Neural progenitor cell (in vitro differentiated cells): ENCODE measurements at regions not wholly inside any gene's neighbourhood (a gene's known extent, or its start where the extent isn't known, plus 50 kb on each side); places are given as distances from the start of the nearest gene placed in this dataset.

ENCODE experiments used
- DNase-seq: peaks from one replicate; pipeline ENCODE4 v3.0.0-alpha.2; 2016; ENCODE audit warnings: low spot score
- H2AFZ ChIP-seq: fragments of 200-600 bp; sonication (generic); replicated peaks from 2 replicates; pipeline ENCODE4 v1.6.1; 2016; ENCODE audit warnings: antibody characterized with exemption
- H3F3A ChIP-seq: fragments of 200-600 bp; sonication (generic); 2 replicates; pipeline ENCODE4 v1.6.1; 2016; ENCODE audit warnings: antibody characterized with exemption, low read depth
- H3K27ac ChIP-seq: fragments of 200-600 bp; sonication (generic); 2 replicates; pipeline ENCODE4 v1.5.1; 2016; ENCODE audit warnings: mild to moderate bottlenecking
- H3K27me3 ChIP-seq: fragments of 200-600 bp; sonication (generic); 2 replicates; pipeline ENCODE4 v1.6.1; 2016; ENCODE audit warnings: mild to moderate bottlenecking, moderate library complexity
- H3K36me3 ChIP-seq: fragments of 200-600 bp; sonication (generic); 2 replicates; pipeline ENCODE4 v1.5.1; 2016
- H3K4me1 ChIP-seq: fragments of 200-600 bp; sonication (generic); 2 replicates; pipeline ENCODE4 v1.6.1; 2016; ENCODE audit warnings: mixed run types
- H3K4me2 ChIP-seq: fragments of 200-600 bp; sonication (generic); 2 replicates; pipeline ENCODE4 v1.6.1; 2016
- H3K4me3 ChIP-seq: fragments of 200-600 bp; sonication (generic); 2 replicates; pipeline ENCODE4 v1.5.1; 2016
- H3K79me2 ChIP-seq: fragments of 200-600 bp; sonication (generic); 2 replicates; pipeline ENCODE4 v1.6.1; 2016; ENCODE audit warnings: low read depth
- H3K9ac ChIP-seq: fragments of 200-600 bp; sonication (generic); 2 replicates; pipeline ENCODE4 v1.6.1; 2016
- H3K9me3 ChIP-seq: fragments of 200-600 bp; sonication (generic); 2 replicates; pipeline ENCODE4 v1.5.1; 2016; ENCODE audit warnings: low read depth
- H4K20me1 ChIP-seq: fragments of 200-600 bp; sonication (generic); 2 replicates; pipeline ENCODE4 v1.6.1; 2016; ENCODE audit warnings: low read depth
- H3K27ac Mint-ChIP-seq: 3 replicates; pipeline ENCODE4 v1.8.0; 2021; ENCODE audit warnings: mixed read lengths
- H3K27me3 Mint-ChIP-seq: 2 replicates; pipeline ENCODE4 v1.8.0; 2022; ENCODE audit warnings: low read depth, mild to moderate bottlenecking, inconsistent platforms, moderate library complexity, mixed read lengths; ENCODE audit not compliant: insufficient read depth
- H3K36me3 Mint-ChIP-seq: 3 replicates; pipeline ENCODE4 v1.8.0; 2021; ENCODE audit warnings: mixed read lengths
- H3K4me1 Mint-ChIP-seq: 3 replicates; pipeline ENCODE4 v1.8.0; 2021; ENCODE audit warnings: mixed read lengths
- H3K4me3 Mint-ChIP-seq: 3 replicates; pipeline ENCODE4 v1.8.0; 2021; ENCODE audit warnings: mild to moderate bottlenecking, moderate library complexity, mixed read lengths
- H3K9me3 Mint-ChIP-seq: 3 replicates; pipeline ENCODE4 v1.8.0; 2020; ENCODE audit warnings: mixed read lengths
- EZH2 ChIP-seq: fragments of 200-600 bp; sonication (generic); IDR thresholded peaks from 2 replicates; pipeline ENCODE4 v1.6.1; 2017; ENCODE audit warnings: antibody characterized with exemption, mild to moderate bottlenecking, moderate library complexity
- EZH2phosphoT487 ChIP-seq: fragments of 200-600 bp; sonication (generic); IDR thresholded peaks from 2 replicates; pipeline ENCODE4 v1.6.1; 2017; ENCODE audit warnings: antibody characterized with exemption
- TF ChIP-seq, protein P1 (sequence below): fragments of 200-600 bp; sonication (generic); IDR thresholded peaks from 2 replicates; pipeline ENCODE4 v1.5.1; 2017; ENCODE audit warnings: antibody characterized with exemption, mild to moderate bottlenecking

DNA sequence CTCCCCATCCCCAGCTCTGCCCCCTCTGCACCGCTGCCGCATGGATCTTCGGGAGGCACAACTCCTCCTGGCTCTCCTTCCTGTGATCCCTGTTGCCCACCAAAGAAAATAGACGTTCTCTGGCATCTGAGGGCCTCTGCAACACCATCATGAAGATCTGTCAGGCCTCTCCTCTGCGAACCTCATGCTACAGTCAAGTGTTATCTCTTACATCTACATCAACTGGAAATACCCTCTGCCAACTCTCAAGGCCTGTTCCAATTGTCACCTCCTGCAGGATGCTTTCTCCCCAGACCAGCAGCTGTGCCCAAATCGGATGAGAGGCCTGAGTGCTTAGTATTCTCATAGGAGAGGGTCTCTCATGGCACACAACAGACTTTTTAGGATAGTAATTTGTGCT is 478.4 kb downstream of the BCL11A start:
- H3K79me2 ChIP-seq: no peaks in the 10 kb centered on the region
- no peak overlapping the region for H2AFZ ChIP-seq
- H3K4me1 ChIP-seq: peaks cover 8% of the 10 kb centered on the region
- no peak overlapping the region for H3K9ac ChIP-seq
- no peaks in the 10 kb centered on the region for H4K20me1 ChIP-seq
- no peaks in the 10 kb centered on the region for H3K27me3 ChIP-seq
- H3K27ac ChIP-seq: no peak overlapping the region
- no peak for DNase-seq
- peaks cover 29% of the 10 kb centered on the region for H3K4me1 Mint-ChIP-seq
- no peak overlapping the region for H3K4me2 ChIP-seq
- TF ChIP-seq EZH2phosphoT487 (no peak), EZH2 (no peak)
- TF ChIP-seq, protein P1, sequence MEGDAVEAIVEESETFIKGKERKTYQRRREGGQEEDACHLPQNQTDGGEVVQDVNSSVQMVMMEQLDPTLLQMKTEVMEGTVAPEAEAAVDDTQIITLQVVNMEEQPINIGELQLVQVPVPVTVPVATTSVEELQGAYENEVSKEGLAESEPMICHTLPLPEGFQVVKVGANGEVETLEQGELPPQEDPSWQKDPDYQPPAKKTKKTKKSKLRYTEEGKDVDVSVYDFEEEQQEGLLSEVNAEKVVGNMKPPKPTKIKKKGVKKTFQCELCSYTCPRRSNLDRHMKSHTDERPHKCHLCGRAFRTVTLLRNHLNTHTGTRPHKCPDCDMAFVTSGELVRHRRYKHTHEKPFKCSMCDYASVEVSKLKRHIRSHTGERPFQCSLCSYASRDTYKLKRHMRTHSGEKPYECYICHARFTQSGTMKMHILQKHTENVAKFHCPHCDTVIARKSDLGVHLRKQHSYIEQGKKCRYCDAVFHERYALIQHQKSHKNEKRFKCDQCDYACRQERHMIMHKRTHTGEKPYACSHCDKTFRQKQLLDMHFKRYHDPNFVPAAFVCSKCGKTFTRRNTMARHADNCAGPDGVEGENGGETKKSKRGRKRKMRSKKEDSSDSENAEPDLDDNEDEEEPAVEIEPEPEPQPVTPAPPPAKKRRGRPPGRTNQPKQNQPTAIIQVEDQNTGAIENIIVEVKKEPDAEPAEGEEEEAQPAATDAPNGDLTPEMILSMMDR: no peak
- no peak overlapping the region for H3K27ac Mint-ChIP-seq
- H3K9me3 ChIP-seq: no peaks in the 10 kb centered on the region
- no peak overlapping the region for H3K4me3 ChIP-seq
- no peaks in the 10 kb centered on the region for H3K27me3 Mint-ChIP-seq
- H3K36me3 Mint-ChIP-seq: no peaks in the 10 kb centered on the region
- no peaks in the 10 kb centered on the region for H3F3A ChIP-seq
- no peaks in the 10 kb centered on the region for H3K36me3 ChIP-seq
- H3K9me3 Mint-ChIP-seq: no peaks in the 10 kb centered on the region
- no peak overlapping the region for H3K4me3 Mint-ChIP-seq

DNA sequence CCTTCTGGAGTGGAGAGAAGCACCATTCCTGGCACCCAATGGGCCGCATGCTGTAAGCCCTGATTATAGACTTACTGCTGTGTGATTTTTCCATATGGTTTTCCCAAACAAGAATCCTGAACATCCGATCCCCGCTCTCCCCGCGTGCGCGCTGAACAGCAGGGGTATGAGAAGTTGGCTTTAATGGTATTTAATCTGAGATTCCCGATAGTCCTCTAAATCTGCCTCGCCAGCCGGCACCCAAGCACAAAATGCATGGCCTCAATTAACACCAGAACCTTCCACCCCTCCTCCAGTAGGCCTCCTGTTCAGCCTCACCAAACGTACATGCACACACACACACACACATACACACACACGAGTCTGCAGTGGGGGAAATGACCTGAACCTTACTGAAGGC is 480.3 kb downstream of the BCL11A start:
- no peak overlapping the region for H3K4me3 ChIP-seq
- H3K36me3 ChIP-seq: no peaks in the 10 kb centered on the region
- peaks cover 8% of the 10 kb centered on the region for H3K4me1 ChIP-seq
- Mint-ChIP-seq H3K4me3 (no peak overlapping the region), H3K36me3 (no peaks in the 10 kb centered on the region), H3K27me3 (no peaks in the 10 kb centered on the region), H3K4me1 (peaks cover 44% of the 10 kb centered on the region), H3K9me3 (no peaks in the 10 kb centered on the region), H3K27ac (no peak overlapping the region)
- no peak overlapping the region for H3K4me2 ChIP-seq
- H3K27me3 ChIP-seq: no peaks in the 10 kb centered on the region
- no peaks in the 10 kb centered on the region for H3K9me3 ChIP-seq
- no peak for DNase-seq
- no peak overlapping the region for H2AFZ ChIP-seq
- H3F3A ChIP-seq: no peaks in the 10 kb centered on the region
- no peak overlapping the region for H3K27ac ChIP-seq
- no peak overlapping the region for H3K9ac ChIP-seq
- H4K20me1 ChIP-seq: no peaks in the 10 kb centered on the region
- TF ChIP-seq, protein P1: no peak
- TF ChIP-seq EZH2phosphoT487: no peak
- no peak for TF ChIP-seq EZH2
- H3K79me2 ChIP-seq: no peaks in the 10 kb centered on the region

DNA sequence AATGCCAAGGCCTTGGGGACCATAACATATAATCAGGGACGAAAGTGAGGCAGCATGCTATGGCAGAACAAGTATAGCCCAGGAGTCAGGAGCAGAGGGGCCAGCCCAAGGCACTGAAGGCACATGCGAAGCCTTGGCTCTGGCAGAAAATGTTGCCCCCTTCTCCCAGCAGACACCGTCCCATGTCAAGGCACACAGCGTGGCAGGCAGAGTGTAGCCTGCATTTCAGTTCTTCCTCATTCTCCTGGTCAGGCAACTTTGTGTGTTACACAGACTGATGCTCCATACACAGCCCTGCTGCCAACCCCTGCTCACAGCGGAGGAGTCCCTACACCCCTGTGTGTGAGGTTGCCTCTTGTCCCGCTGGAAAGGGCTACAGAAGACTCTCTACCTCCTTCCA is 480.8 kb downstream of the BCL11A start:
- Histone ChIP-seq H2AFZ (no peak overlapping the region), H3K9ac (no peak overlapping the region), H3F3A (no peaks in the 10 kb centered on the region), H3K9me3 (no peaks in the 10 kb centered on the region), H3K4me1 (peaks cover 8% of the 10 kb centered on the region), H4K20me1 (no peaks in the 10 kb centered on the region), H3K4me2 (no peak overlapping the region), H3K27ac (no peak overlapping the region), H3K27me3 (no peaks in the 10 kb centered on the region), H3K79me2 (no peaks in the 10 kb centered on the region), H3K36me3 (no peaks in the 10 kb centered on the region), H3K4me3 (no peak overlapping the region)
- Mint-ChIP-seq H3K27ac (no peak overlapping the region), H3K9me3 (no peaks in the 10 kb centered on the region), H3K4me3 (no peak overlapping the region), H3K36me3 (no peaks in the 10 kb centered on the region), H3K27me3 (no peaks in the 10 kb centered on the region), H3K4me1 (peaks cover 45% of the 10 kb centered on the region)
- TF ChIP-seq EZH2 (no peak), EZH2phosphoT487 (no peak)
- TF ChIP-seq, protein P1: no peak
- DNase-seq: no peak

DNA sequence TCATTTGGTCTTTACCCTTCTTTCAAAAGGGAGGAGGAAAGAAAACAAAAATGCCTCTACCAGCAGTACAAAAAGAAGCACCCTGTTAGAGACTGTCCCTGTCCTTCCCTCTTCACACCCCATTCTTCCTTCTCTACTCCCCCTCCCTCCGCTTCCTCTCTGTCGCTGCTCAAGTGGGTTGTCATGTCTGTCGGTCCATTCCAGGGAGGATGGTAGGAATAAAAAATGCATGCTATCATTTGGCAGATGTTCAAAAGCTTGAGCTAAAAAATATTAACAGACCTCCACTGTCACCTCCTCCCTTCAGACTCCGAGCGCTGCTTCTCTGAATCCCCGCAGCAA is 482.0 kb downstream of the BCL11A start:
- Mint-ChIP-seq H3K9me3 (no peaks in the 10 kb centered on the region), H3K27me3 (no peaks in the 10 kb centered on the region), H3K4me1 (peaks cover 44% of the 10 kb centered on the region), H3K27ac (no peak overlapping the region), H3K36me3 (no peaks in the 10 kb centered on the region), H3K4me3 (no peak overlapping the region)
- Histone ChIP-seq H3F3A (no peaks in the 10 kb centered on the region), H3K27me3 (no peaks in the 10 kb centered on the region), H2AFZ (no peak overlapping the region), H3K4me1 (no peaks in the 10 kb centered on the region), H3K4me3 (no peak overlapping the region), H3K9ac (no peak overlapping the region), H4K20me1 (no peaks in the 10 kb centered on the region), H3K27ac (no peak overlapping the region), H3K79me2 (no peaks in the 10 kb centered on the region), H3K4me2 (no peak overlapping the region), H3K9me3 (no peaks in the 10 kb centered on the region), H3K36me3 (no peaks in the 10 kb centered on the region)
- TF ChIP-seq EZH2 (no peak), EZH2phosphoT487 (no peak)
- TF ChIP-seq, protein P1: no peak
- no peak for DNase-seq
